Vagina (tissue), 2 donors: ENCODE measurements at regions not wholly inside any gene's neighbourhood (a gene's known extent, or its start where the extent isn't known, plus 50 kb on each side); places are given as distances from the start of the nearest gene placed in this dataset.

Experiments
- CTCF ChIP-seq, 3 experiments: fragments of 450-650 bp in 2 of 3; fragments of 200-600 bp in 1 of 3; sonication (generic) in 1 of 3; IDR thresholded peaks; one replicate each; pipeline ENCODE4 v1.5.1; 2017 to 2019; ENCODE audit warnings: antibody characterized with exemption in 3 of 3, mild to moderate bottlenecking in 2 of 3, moderate library complexity in 2 of 3
- POLR2AphosphoS5 ChIP-seq, 2 donors: sonication (generic); formaldehyde crosslinking; IDR thresholded peaks; one replicate each; pipeline ENCODE4 v1.9.0; 2017; ENCODE audit warnings: antibody characterized with exemption in 2 of 2, mild to moderate bottlenecking in 2 of 2, low read depth in 1 of 2; ENCODE audit not compliant: insufficient read depth in 1 of 2

- no peak for TF ChIP-seq CTCF (IDR thresholded peaks at IDR 0.05)
- TF ChIP-seq POLR2AphosphoS5 (IDR thresholded peaks at IDR 0.05; ENCODE audit: insufficient read depth in 1 of 2, low read depth in 1 of 2): no peak
Measured at GRCh38 chr6:131362696-131363095, 210.3 kb upstream of the ARG1 start.
